ENCODE measurements at regions not wholly inside any gene's neighbourhood (a gene's known extent, or its start where the extent isn't known, plus 50 kb on each side); places are given as distances from the start of the nearest gene placed in this dataset.

GRCh38 chr16:63183743-63184142 is 1147.5 kb upstream of the CDH8 start:
- TF ChIP-seq, protein P1, sequence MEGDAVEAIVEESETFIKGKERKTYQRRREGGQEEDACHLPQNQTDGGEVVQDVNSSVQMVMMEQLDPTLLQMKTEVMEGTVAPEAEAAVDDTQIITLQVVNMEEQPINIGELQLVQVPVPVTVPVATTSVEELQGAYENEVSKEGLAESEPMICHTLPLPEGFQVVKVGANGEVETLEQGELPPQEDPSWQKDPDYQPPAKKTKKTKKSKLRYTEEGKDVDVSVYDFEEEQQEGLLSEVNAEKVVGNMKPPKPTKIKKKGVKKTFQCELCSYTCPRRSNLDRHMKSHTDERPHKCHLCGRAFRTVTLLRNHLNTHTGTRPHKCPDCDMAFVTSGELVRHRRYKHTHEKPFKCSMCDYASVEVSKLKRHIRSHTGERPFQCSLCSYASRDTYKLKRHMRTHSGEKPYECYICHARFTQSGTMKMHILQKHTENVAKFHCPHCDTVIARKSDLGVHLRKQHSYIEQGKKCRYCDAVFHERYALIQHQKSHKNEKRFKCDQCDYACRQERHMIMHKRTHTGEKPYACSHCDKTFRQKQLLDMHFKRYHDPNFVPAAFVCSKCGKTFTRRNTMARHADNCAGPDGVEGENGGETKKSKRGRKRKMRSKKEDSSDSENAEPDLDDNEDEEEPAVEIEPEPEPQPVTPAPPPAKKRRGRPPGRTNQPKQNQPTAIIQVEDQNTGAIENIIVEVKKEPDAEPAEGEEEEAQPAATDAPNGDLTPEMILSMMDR (IDR thresholded peaks at IDR 0.05) = no peak
- TF ChIP-seq POLR2AphosphoS5 (IDR thresholded peaks at IDR 0.05) (no peak), POLR2A (IDR thresholded peaks at IDR 0.05) (no peak)

Data from transverse colon (tissue), 4 donors.